Thyroid gland (tissue), 4 donors: ENCODE measurements at regions not wholly inside any gene's neighbourhood (a gene's known extent, or its start where the extent isn't known, plus 50 kb on each side); places are given as distances from the start of the nearest gene placed in this dataset.

Experiments
- DNase-seq, 2 donors: peaks; one replicate each; pipeline ENCODE4 v3.0.0-alpha.2; 2019
- H3K27ac ChIP-seq, 3 donors: fragments of 200-600 bp; sonication (generic); 1 replicate in 2 of 3; 2 replicates in 1 of 3; pipeline ENCODE4 v1.5.1; 2016 to 2019; ENCODE audit warnings: mild to moderate bottlenecking in 1 of 3, moderate library complexity in 1 of 3
- H3K27me3 ChIP-seq: fragments of 200-600 bp; sonication (generic); one replicate; pipeline ENCODE4 v1.5.1; 2019
- H3K36me3 ChIP-seq, 2 donors: fragments of 200-600 bp; sonication (generic); one replicate each; pipeline ENCODE4 v1.5.1; 2016 to 2019
- H3K4me1 ChIP-seq, 2 donors: fragments of 200-600 bp; sonication (generic); one replicate each; pipeline ENCODE4 v1.5.1; 2017 to 2019
- H3K4me3 ChIP-seq, 3 donors: fragments of 200-600 bp; sonication (generic); replicated peaks in 1 of 3; 1 replicate in 2 of 3; 2 replicates in 1 of 3; pipeline ENCODE4 v1.5.1; 2016; ENCODE audit warnings: mild to moderate bottlenecking in 1 of 3
- H3K9me3 ChIP-seq: fragments of 200-600 bp; sonication (generic); one replicate; pipeline ENCODE4 v1.5.1; 2017
- POLR2A ChIP-seq, 2 donors: fragments of 450-650 bp; IDR thresholded peaks; one replicate each; pipeline ENCODE4 v1.6.1; 2017; ENCODE audit warnings: antibody characterized with exemption in 2 of 2, mild to moderate bottlenecking in 2 of 2, moderate library complexity in 1 of 2
- WGBS, 2 donors: methylation state at CpG; one replicate each; pipeline ENCODE4 v1.1.5; 2017; 5-methylcytosine and 5-hydroxymethylcytosine counted together
- intact Hi-C: fragments of 100-400 bp; cut with DNase I; formaldehyde crosslinking; loops from one replicate; pipeline ENCODE4 v1.15.1; 2023
- TF ChIP-seq, protein P1 (sequence below), 6 experiments: fragments of 200-600 bp in 3 of 6; fragments of 450-650 bp in 3 of 6; sonication (generic) in 3 of 6; IDR thresholded peaks; one replicate each; pipeline ENCODE4 v1.5.1; 2016 to 2019; ENCODE audit warnings: antibody characterized with exemption in 6 of 6, mild to moderate bottlenecking in 2 of 6, inconsistent platforms in 1 of 6, moderate library complexity in 1 of 6

DNA sequence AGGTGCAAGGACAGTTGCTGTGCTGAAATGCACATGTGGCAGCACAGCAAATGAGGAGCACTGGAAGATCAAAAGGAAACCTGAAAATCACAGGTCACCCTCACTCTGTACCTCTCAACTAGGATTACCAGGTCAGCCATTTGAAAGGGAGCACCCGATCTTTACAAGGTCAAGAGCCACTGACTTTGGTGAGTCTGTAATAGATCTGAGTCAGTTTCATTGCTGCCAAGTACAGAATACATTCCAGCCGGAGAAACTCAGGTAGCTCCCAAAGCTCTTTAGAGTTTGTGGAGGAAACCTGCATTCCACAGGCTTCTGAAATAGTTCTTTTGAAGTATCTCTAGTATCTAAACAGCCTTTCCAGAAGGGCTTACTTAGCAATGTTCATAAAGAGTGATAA, 217.5 kb downstream of the SNX13 start:
- Histone ChIP-seq H3K27me3 (no peaks in the 10 kb centered on the region), H3K36me3 (no peaks in the 10 kb centered on the region), H3K27ac (no peak overlapping the region), H3K4me1 (no peaks in the 10 kb centered on the region), H3K4me3 (no peak overlapping the region), H3K9me3 (no peaks in the 10 kb centered on the region)
- WGBS, 2 donors: 44 to 45% methylated on average over 2 of the region's 2 CpGs
- TF ChIP-seq POLR2A (IDR thresholded peaks at IDR 0.05): no peak
- TF ChIP-seq, protein P1, sequence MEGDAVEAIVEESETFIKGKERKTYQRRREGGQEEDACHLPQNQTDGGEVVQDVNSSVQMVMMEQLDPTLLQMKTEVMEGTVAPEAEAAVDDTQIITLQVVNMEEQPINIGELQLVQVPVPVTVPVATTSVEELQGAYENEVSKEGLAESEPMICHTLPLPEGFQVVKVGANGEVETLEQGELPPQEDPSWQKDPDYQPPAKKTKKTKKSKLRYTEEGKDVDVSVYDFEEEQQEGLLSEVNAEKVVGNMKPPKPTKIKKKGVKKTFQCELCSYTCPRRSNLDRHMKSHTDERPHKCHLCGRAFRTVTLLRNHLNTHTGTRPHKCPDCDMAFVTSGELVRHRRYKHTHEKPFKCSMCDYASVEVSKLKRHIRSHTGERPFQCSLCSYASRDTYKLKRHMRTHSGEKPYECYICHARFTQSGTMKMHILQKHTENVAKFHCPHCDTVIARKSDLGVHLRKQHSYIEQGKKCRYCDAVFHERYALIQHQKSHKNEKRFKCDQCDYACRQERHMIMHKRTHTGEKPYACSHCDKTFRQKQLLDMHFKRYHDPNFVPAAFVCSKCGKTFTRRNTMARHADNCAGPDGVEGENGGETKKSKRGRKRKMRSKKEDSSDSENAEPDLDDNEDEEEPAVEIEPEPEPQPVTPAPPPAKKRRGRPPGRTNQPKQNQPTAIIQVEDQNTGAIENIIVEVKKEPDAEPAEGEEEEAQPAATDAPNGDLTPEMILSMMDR (IDR thresholded peaks at IDR 0.05): no peak
- intact Hi-C loops: no loop called here
- DNase-seq: no peak

DNA sequence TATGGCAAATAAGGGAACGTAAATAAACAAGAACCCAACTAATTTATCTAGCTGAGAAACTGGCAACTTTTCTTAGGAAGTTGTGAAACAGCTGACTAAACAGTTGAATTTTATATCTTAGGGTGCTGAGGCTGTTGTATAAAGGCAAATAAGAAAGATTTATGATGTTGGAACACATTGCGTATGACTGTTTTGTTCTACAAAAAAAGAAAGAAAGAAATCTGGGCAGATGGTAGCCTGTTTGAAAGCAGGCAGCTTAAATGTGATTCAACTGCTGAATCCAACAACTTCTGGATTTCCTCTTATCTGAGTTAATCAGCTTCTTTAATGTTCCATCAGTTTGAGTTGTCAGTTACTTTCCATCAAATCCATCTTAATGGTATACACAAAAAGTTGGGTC, 214.5 kb downstream of the SNX13 start:
- 84% methylated on average over 2 of the region's 2 CpGs for WGBS, 2 donors
- no peaks in the 10 kb centered on the region for H3K4me1 ChIP-seq
- H3K27ac ChIP-seq: no peak overlapping the region
- no peaks in the 10 kb centered on the region for H3K27me3 ChIP-seq
- intact Hi-C loops: no loop called here
- H3K4me3 ChIP-seq: no peak overlapping the region
- no peak for TF ChIP-seq POLR2A (IDR thresholded peaks at IDR 0.05)
- TF ChIP-seq, protein P1 (IDR thresholded peaks at IDR 0.05): no peak
- no peaks in the 10 kb centered on the region for H3K36me3 ChIP-seq
- H3K9me3 ChIP-seq: no peaks in the 10 kb centered on the region
- DNase-seq: no peak

DNA sequence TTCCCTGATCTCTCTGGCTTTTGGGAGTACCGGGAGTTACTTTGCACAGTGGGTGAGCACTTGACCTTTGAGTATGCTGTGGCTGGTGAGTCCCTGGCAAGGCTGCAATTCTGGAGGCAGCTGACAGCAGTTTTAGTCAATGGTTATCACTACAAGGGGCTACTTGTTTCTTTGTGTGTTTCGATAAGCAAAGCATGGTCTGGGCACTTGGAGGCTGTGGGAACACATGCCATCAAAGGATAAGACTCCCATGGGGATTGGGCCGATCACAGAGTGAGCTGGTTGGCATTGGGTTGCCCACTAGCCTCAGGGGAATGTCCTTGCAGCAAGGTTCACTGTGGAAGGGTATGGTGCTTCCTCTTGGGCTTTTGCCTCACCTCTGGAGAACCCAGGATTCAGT, 208.2 kb downstream of the SNX13 start:
- intact Hi-C loops: no loop called here
- no peak for DNase-seq
- 64 to 69% methylated on average over 3 of the region's 3 CpGs for WGBS, 2 donors
- no peak overlapping the region for H3K4me3 ChIP-seq
- H3K27me3 ChIP-seq: no peaks in the 10 kb centered on the region
- no peak overlapping the region for H3K27ac ChIP-seq
- TF ChIP-seq POLR2A (IDR thresholded peaks at IDR 0.05): no peak
- TF ChIP-seq, protein P1 (IDR thresholded peaks at IDR 0.05): no peak
- H3K36me3 ChIP-seq: no peaks in the 10 kb centered on the region
- H3K4me1 ChIP-seq: no peaks in the 10 kb centered on the region
- H3K9me3 ChIP-seq: no peaks in the 10 kb centered on the region
